ENCODE measurements at regions not wholly inside any gene's neighbourhood (a gene's known extent, or its start where the extent isn't known, plus 50 kb on each side); places are given as distances from the start of the nearest gene placed in this dataset.

DNA sequence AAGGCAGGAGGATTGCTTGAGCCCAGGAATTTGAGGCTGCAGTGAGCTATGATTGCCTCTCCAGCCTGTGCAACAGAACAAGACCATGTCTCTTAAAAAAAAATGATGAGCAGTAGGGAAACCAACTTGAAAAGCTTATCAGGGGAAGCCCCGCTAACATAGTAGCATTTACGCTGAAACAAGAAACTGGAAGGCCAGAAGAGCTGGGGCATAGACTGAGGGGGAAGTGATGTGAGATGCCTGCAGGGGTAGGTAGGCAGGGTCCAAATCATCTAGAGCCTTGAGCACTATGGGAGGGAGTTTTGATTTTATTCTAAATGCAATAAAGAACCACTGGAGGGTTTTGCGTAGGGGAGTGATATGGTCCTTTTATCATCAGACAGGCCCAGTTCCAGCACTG lies 139.3 kb downstream of the CYB561 start:
- CTCF ChIA-PET = no interaction called here
- no peak for DNase-seq (ENCODE audit: extremely low spot score)
- TF ChIP-seq ZNF384 (IDR thresholded peaks at IDR 0.05) (no peak), TARDBP (IDR thresholded peaks at IDR 0.05) (no peak), PKNOX1 (IDR thresholded peaks at IDR 0.05) (no peak), FOXA1 (IDR thresholded peaks at IDR 0.05) (no peak), BHLHE40 (IDR thresholded peaks at IDR 0.05; ENCODE audit: borderline replicate concordance) (no peak), FOXM1 (IDR thresholded peaks at IDR 0.05; ENCODE audit: borderline replicate concordance) (no peak), NFRKB (IDR thresholded peaks at IDR 0.05) (no peak), ARNT (IDR thresholded peaks at IDR 0.05) (no peak), SP1 (IDR thresholded peaks at IDR 0.05) (no peak), ELF4 (IDR thresholded peaks at IDR 0.05) (no peak)
- POLR2A ChIA-PET = interaction anchor here (0.9 kb wide), 1 partner anchor 9 kb away, joined by 3 read pairs; no protein-coding TSS in a partner anchor

DNA sequence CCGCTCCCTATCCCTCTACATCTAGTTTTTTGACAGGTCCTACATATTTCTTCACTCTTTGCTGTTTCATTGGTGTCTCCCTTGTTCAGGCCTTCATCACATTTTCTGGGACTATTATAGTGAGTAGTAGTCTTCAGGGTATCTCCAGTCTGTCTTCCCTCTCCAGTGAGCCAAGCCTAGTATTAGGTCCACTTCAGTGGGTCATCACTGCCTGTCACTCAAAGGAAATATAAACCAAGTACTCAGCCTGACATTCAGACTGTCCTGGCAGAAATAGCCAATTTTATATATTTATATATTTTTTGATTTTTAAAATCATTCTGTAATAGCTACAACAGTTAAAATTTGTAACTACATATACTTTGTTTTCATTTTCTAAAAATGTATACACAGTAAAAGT lies 137.8 kb downstream of the CYB561 start:
- TF ChIP-seq PKNOX1 (IDR thresholded peaks at IDR 0.05) = peak; percentile 70
- TF ChIP-seq ELF4 (IDR thresholded peaks at IDR 0.05) = no peak
- TF ChIP-seq SP1 (IDR thresholded peaks at IDR 0.05) = no peak
- TF ChIP-seq ZNF384 (IDR thresholded peaks at IDR 0.05) = no peak
- POLR2A ChIA-PET = interaction anchor here (0.6 kb wide), 1 partner anchor 428 kb away, joined by 5 read pairs; no protein-coding TSS in a partner anchor
- no peak for DNase-seq (ENCODE audit: extremely low spot score)
- CTCF ChIA-PET = no interaction called here

DNA sequence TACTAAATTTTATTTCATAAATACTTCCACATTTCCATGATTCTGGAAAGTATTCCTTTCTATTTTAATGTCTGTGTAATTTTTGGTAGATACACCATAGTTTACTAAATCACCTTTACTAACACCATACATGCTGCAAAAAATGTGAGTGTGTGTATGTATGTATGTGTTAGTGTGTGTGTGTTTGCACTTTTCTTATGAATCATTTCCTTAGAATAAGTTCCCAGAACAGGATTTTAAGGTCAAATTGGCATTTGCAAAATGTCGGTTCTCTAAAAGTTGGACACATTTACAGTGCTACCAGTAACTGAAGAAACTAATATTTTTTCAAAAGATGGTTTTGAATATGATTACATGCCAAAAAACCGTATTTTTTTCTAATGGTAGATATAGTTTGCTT lies 137.1 kb downstream of the CYB561 start:
- CTCF ChIA-PET = no interaction called here
- POLR2A ChIA-PET = no interaction called here
- DNase-seq (ENCODE audit: extremely low spot score) = no peak

GRCh38 chr17:63311416-63311937 lies 134.6 kb downstream of the CYB561 start:
- DNase-seq (ENCODE audit: extremely low spot score) = no peak
- TF ChIP-seq BHLHE40 (IDR thresholded peaks at IDR 0.05; ENCODE audit: borderline replicate concordance) = no peak
- TF ChIP-seq LEF1 (IDR thresholded peaks at IDR 0.05; ENCODE audit: borderline replicate concordance) = no peak
- TF ChIP-seq ELF4 (IDR thresholded peaks at IDR 0.05) = no peak
- no peak for TF ChIP-seq FOXA1 (IDR thresholded peaks at IDR 0.05)
- TF ChIP-seq PKNOX1 (IDR thresholded peaks at IDR 0.05) = no peak
- no peak for TF ChIP-seq ARNT (IDR thresholded peaks at IDR 0.05)
- TF ChIP-seq FOXK2 (IDR thresholded peaks at IDR 0.05) = no peak
- no peak for TF ChIP-seq TARDBP (IDR thresholded peaks at IDR 0.05)
- no peak for TF ChIP-seq ZNF384 (IDR thresholded peaks at IDR 0.05)
- no peak for TF ChIP-seq HDGF (IDR thresholded peaks at IDR 0.05; ENCODE audit: borderline replicate concordance)
- TF ChIP-seq FOXM1 (IDR thresholded peaks at IDR 0.05; ENCODE audit: borderline replicate concordance) = no peak
- no peak for TF ChIP-seq L3MBTL2 (conservative IDR thresholded peaks at IDR 0.05)
- CTCF ChIA-PET = no interaction called here
- POLR2A ChIA-PET = no interaction called here

More for the DNA sequence above, 137.1 kb downstream of the CYB561 start:
- no peak for TF ChIP-seq SP1 (IDR thresholded peaks at IDR 0.05)

GRCh38 chr17:63314761-63315160 lies 131.3 kb downstream of the CYB561 start:
- POLR2A ChIA-PET = no interaction called here
- CTCF ChIA-PET = no interaction called here
- DNase-seq (ENCODE audit: extremely low spot score) = no peak
- TF ChIP-seq ZNF384 (IDR thresholded peaks at IDR 0.05) (no peak), TARDBP (IDR thresholded peaks at IDR 0.05) (no peak), ELF4 (IDR thresholded peaks at IDR 0.05) (no peak), NFRKB (IDR thresholded peaks at IDR 0.05) (no peak), L3MBTL2 (conservative IDR thresholded peaks at IDR 0.05) (no peak), SUZ12 (IDR thresholded peaks at IDR 0.05) (no peak)

DNA sequence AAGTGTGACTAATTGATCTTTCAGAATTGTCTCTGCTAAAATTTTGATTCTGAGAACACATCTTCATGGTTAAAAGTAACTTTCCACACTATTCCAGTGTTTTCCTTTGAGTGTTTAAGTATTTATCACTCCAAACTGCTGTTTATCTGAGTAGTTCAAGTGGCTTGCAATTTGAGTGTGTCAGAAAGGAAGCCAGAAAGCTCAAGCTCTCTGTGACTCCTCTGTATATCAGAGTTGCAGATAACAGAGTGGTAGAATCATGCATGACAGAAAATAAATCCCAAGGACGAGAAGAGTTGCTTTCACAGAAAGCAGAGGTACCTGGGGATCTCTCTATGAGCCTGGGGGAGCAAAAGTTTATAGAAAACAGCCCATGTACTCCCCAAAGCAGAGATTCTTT lies 130.0 kb downstream of the CYB561 start:
- ChIA-PET POLR2A (interaction anchor here (1.0 kb wide), 1 partner anchor 10 kb away, joined by 3 read pairs; no protein-coding TSS in a partner anchor), CTCF (no interaction called here)
- TF ChIP-seq SP1 (IDR thresholded peaks at IDR 0.05) (no peak), FOXK2 (IDR thresholded peaks at IDR 0.05) (no peak), L3MBTL2 (conservative IDR thresholded peaks at IDR 0.05) (no peak), LEF1 (IDR thresholded peaks at IDR 0.05; ENCODE audit: borderline replicate concordance) (no peak), FOXM1 (IDR thresholded peaks at IDR 0.05; ENCODE audit: borderline replicate concordance) (no peak), HDGF (IDR thresholded peaks at IDR 0.05; ENCODE audit: borderline replicate concordance) (no peak), PKNOX1 (IDR thresholded peaks at IDR 0.05) (no peak), ARNT (IDR thresholded peaks at IDR 0.05) (no peak), CTBP1 (IDR thresholded peaks at IDR 0.05; ENCODE audit: borderline replicate concordance) (no peak), ZNF384 (IDR thresholded peaks at IDR 0.05) (no peak), SUZ12 (IDR thresholded peaks at IDR 0.05) (no peak), FOXA1 (IDR thresholded peaks at IDR 0.05) (no peak), ELF4 (IDR thresholded peaks at IDR 0.05) (no peak), TARDBP (IDR thresholded peaks at IDR 0.05) (no peak), BHLHE40 (IDR thresholded peaks at IDR 0.05; ENCODE audit: borderline replicate concordance) (no peak), NFRKB (IDR thresholded peaks at IDR 0.05) (no peak)
- DNase-seq (ENCODE audit: extremely low spot score) = no peak

Data from HEK293T (cell line).